Natural killer cell (primary cell): ENCODE measurements at regions not wholly inside any gene's neighbourhood (a gene's known extent, or its start where the extent isn't known, plus 50 kb on each side); places are given as distances from the start of the nearest gene placed in this dataset.

Experiments
- ATAC-seq, 3 donors: fragments of 150-1000 bp in 2 of 3; fragments of 200-7000 bp in 1 of 3; cut with Tn5 transposase; 1 replicate in 1 of 3; 2 replicates in 2 of 3; pipeline ENCODE4 v1.10.0; 2021; ENCODE audit warnings: mild to moderate bottlenecking in 2 of 3, moderate library complexity in 2 of 3
- DNase-seq, 2 donors: peaks; one replicate each; pipeline versions ENCODE4 v3.0.0 to v3.0.0-alpha.2; 2013 to 2021; ENCODE audit warnings: mixed read lengths in 1 of 2
- H3K27ac ChIP-seq: one replicate; pipeline ENCODE4 v1.5.1; 2013; ENCODE audit warnings: mild to moderate bottlenecking, low read length
- H3K27me3 ChIP-seq: one replicate; pipeline ENCODE4 v1.6.1; 2013; ENCODE audit warnings: low read length; ENCODE audit not compliant: control insufficient read depth, insufficient read depth
- H3K36me3 ChIP-seq: one replicate; pipeline ENCODE4 v1.6.1; 2013; ENCODE audit warnings: low read length; ENCODE audit not compliant: control insufficient read depth, insufficient read depth
- H3K4me1 ChIP-seq: one replicate; pipeline ENCODE4 v1.6.1; 2013; ENCODE audit warnings: low read length; ENCODE audit not compliant: control insufficient read depth, insufficient read depth
- H3K4me3 ChIP-seq: one replicate; pipeline ENCODE4 v1.5.1; 2013; ENCODE audit warnings: low read length
- H3K9me3 ChIP-seq: one replicate; pipeline ENCODE4 v1.6.1; 2013; ENCODE audit warnings: low read length; ENCODE audit not compliant: control insufficient read depth, insufficient read depth
- H3K27ac Mint-ChIP-seq, 2 donors: one replicate each; pipeline ENCODE4 v1.8.0; 2022; ENCODE audit warnings: mild to moderate bottlenecking in 2 of 2, mixed read lengths in 2 of 2, moderate library complexity in 1 of 2
- H3K27me3 Mint-ChIP-seq, 2 donors: one replicate each; pipeline ENCODE4 v1.8.0; 2022; ENCODE audit warnings: low read depth in 2 of 2, mixed read lengths in 2 of 2
- H3K36me3 Mint-ChIP-seq: one replicate; pipeline ENCODE4 v1.8.0; 2022; ENCODE audit warnings: mixed read lengths
- H3K4me1 Mint-ChIP-seq, 2 donors: one replicate each; pipeline ENCODE4 v1.8.0; 2022; ENCODE audit warnings: mixed read lengths in 2 of 2
- H3K4me3 Mint-ChIP-seq: one replicate; pipeline ENCODE4 v1.8.0; 2022; ENCODE audit warnings: mild to moderate bottlenecking, moderate library complexity, mixed read lengths
- H3K9me3 Mint-ChIP-seq, 2 donors: one replicate each; pipeline ENCODE4 v1.8.0; 2022; ENCODE audit warnings: mixed read lengths in 2 of 2
- CTCF ChIP-seq: fragments of 200-600 bp; IDR thresholded peaks from one replicate; pipeline ENCODE4 v1.8.0; 2022; ENCODE audit warnings: antibody characterized with exemption
- WGBS: methylation state at CpG from one replicate; pipeline ENCODE4 v1.1.7; 2013; ENCODE audit warnings: missing lambda C conversion rate; ENCODE audit not compliant: insufficient coverage; 5-methylcytosine and 5-hydroxymethylcytosine counted together
- intact Hi-C: fragments of 100-400 bp; cut with micrococcal nuclease; formaldehyde crosslinking; loops from one replicate; pipeline ENCODE4 v1.14.2; 2022

GRCh38 chr6:103036846-103037245 lies 1643.3 kb downstream of the GRIK2 start:
- no peaks in the 10 kb centered on the region for H3K27me3 ChIP-seq
- H3K9me3 Mint-ChIP-seq = peaks cover 3 to 5% of the 10 kb centered on the region in 2 donors
- H3K4me3 Mint-ChIP-seq = no peak overlapping the region
- H3K9me3 ChIP-seq = peaks cover 4% of the 10 kb centered on the region
- no peaks in the 10 kb centered on the region for H3K27me3 Mint-ChIP-seq
- no peak overlapping the region for H3K27ac Mint-ChIP-seq
- H3K27ac ChIP-seq = no peak overlapping the region
- no peaks in the 10 kb centered on the region for H3K36me3 Mint-ChIP-seq
- H3K4me1 ChIP-seq = no peaks in the 10 kb centered on the region
- intact Hi-C loops = no loop called here
- no peaks in the 10 kb centered on the region for H3K36me3 ChIP-seq
- no peak overlapping the region for H3K4me3 ChIP-seq
- DNase-seq (no peak), ATAC-seq (no peak)
- TF ChIP-seq CTCF = no peak
- no peaks in the 10 kb centered on the region for H3K4me1 Mint-ChIP-seq
- 78% methylated on average over 2 of the region's 2 CpGs for WGBS

GRCh38 chr6:103027271-103027931 lies 1633.9 kb downstream of the GRIK2 start:
- intact Hi-C loops = no loop called here
- H3K9me3 Mint-ChIP-seq = peaks cover 6 to 12% of the 10 kb centered on the region in 2 donors
- H3K4me1 ChIP-seq = no peaks in the 10 kb centered on the region
- no peaks in the 10 kb centered on the region for H3K9me3 ChIP-seq
- no peak overlapping the region for H3K4me3 Mint-ChIP-seq
- ATAC-seq (no peak), DNase-seq (no peak)
- no peaks in the 10 kb centered on the region for H3K27me3 Mint-ChIP-seq
- TF ChIP-seq CTCF = no peak
- WGBS = 60% methylated on average over 5 of the region's 7 CpGs
- no peaks in the 10 kb centered on the region for H3K27me3 ChIP-seq
- no peak overlapping the region for H3K27ac Mint-ChIP-seq
- H3K36me3 Mint-ChIP-seq = no peaks in the 10 kb centered on the region
- H3K4me1 Mint-ChIP-seq = no peaks in the 10 kb centered on the region
- no peaks in the 10 kb centered on the region for H3K36me3 ChIP-seq
- H3K27ac ChIP-seq = no peak overlapping the region
- H3K4me3 ChIP-seq = no peak overlapping the region

- no peaks in the 10 kb centered on the region for H3K36me3 ChIP-seq
- Mint-ChIP-seq H3K27me3 (no peaks in the 10 kb centered on the region), H3K27ac (no peak overlapping the region), H3K4me1 (no peaks in the 10 kb centered on the region), H3K9me3 (peaks cover 10 to 13% of the 10 kb centered on the region in 2 donors), H3K36me3 (no peaks in the 10 kb centered on the region), H3K4me3 (no peak overlapping the region)
- no peak for TF ChIP-seq CTCF
- DNase-seq (no peak), ATAC-seq (no peak)
- H3K9me3 ChIP-seq = peaks cover 13% of the 10 kb centered on the region
- H3K4me3 ChIP-seq = no peak overlapping the region
- H3K4me1 ChIP-seq = no peaks in the 10 kb centered on the region
- H3K27ac ChIP-seq = no peak overlapping the region
- intact Hi-C loops = no loop called here
- WGBS = 91% methylated on average over 7 of the region's 7 CpGs
- no peaks in the 10 kb centered on the region for H3K27me3 ChIP-seq
Observed at GRCh38 chr6:103018426-103018825, 1624.9 kb downstream of the GRIK2 start.

GRCh38 chr6:103017878-103018277 lies 1624.4 kb downstream of the GRIK2 start:
- 92% methylated on average over 9 of the region's 9 CpGs for WGBS
- Mint-ChIP-seq H3K9me3 (peaks cover 10 to 13% of the 10 kb centered on the region in 2 donors), H3K4me1 (no peaks in the 10 kb centered on the region), H3K27me3 (no peaks in the 10 kb centered on the region), H3K36me3 (no peaks in the 10 kb centered on the region), H3K4me3 (no peak overlapping the region), H3K27ac (no peak overlapping the region)
- H3K36me3 ChIP-seq = no peaks in the 10 kb centered on the region
- H3K9me3 ChIP-seq = peaks cover 13% of the 10 kb centered on the region
- no peaks in the 10 kb centered on the region for H3K4me1 ChIP-seq
- intact Hi-C loops = no loop called here
- no peak for ATAC-seq
- no peak for DNase-seq
- no peaks in the 10 kb centered on the region for H3K27me3 ChIP-seq
- no peak for TF ChIP-seq CTCF
- no peak overlapping the region for H3K4me3 ChIP-seq
- no peak overlapping the region for H3K27ac ChIP-seq
